SK-N-SH (cell line): ENCODE measurements at regions not wholly inside any gene's neighbourhood (a gene's known extent, or its start where the extent isn't known, plus 50 kb on each side); places are given as distances from the start of the nearest gene placed in this dataset.

Experiments used
- CTCF ChIA-PET: fragments of 300-600, 350-600 bp; formaldehyde crosslinking; extraction: SDS; loops from one replicate; lab custom pipeline; 2021; lab: Yijun Ruan, JAX
- POLR2A ChIA-PET: fragments of 350-600 bp; sonication (Branson Sonifier 250); formaldehyde crosslinking; extraction: SDS; loops from one replicate; lab custom pipeline; 2020; ENCODE audit warnings: antibody characterized with exemption, inconsistent platforms; lab: Yijun Ruan, JAX
- DNase-seq: peaks from one replicate; pipeline ENCODE4 v3.0.0; 2012
- H2AFZ ChIP-seq: fragments of 200-600 bp; sonication (generic); 2 replicates; pipeline ENCODE4 v1.8.1; 2016; ENCODE audit warnings: antibody characterized with exemption, mild to moderate bottlenecking, low read depth
- H3F3A ChIP-seq: fragments of 200-600 bp; sonication (generic); replicated peaks from 2 replicates; pipeline ENCODE3; 2016; ENCODE audit warnings: antibody characterized with exemption, mild to moderate bottlenecking; ENCODE audit not compliant: insufficient read depth
- H3K27ac ChIP-seq, 2 experiments: fragments of 200-500 bp in 1 of 2; fragments of 200-600 bp in 1 of 2; sonication (Bioruptor generic) in 1 of 2; sonication (generic), shearing (Covaris generic) in 1 of 2; 2 replicates each; pipeline versions ENCODE4 v1.5.1 to v1.6.1; 2014 to 2016; ENCODE audit warnings: low read depth in 2 of 2, inconsistent platforms in 1 of 2, low read length in 1 of 2, mild to moderate bottlenecking in 1 of 2, mixed read lengths in 1 of 2
- H3K27me3 ChIP-seq: fragments of 200-600 bp; sonication (generic), shearing (Covaris generic); 2 replicates; pipeline ENCODE4 v1.6.1; 2016; ENCODE audit warnings: mixed run types; ENCODE audit not compliant: insufficient read depth
- H3K36me3 ChIP-seq, 2 experiments: fragments of 200-500 bp in 1 of 2; fragments of 200-600 bp in 1 of 2; sonication (Bioruptor generic) in 1 of 2; sonication (generic) in 1 of 2; replicated peaks in 1 of 2; 2 replicates each; pipeline versions ENCODE3 to v1.5.1; 2014 to 2016; ENCODE audit warnings: low read length in 1 of 2, mild to moderate bottlenecking in 1 of 2; ENCODE audit not compliant: insufficient read depth in 2 of 2, control insufficient read depth in 1 of 2
- H3K4me1 ChIP-seq, 2 experiments: fragments of 200-500 bp in 1 of 2; fragments of 200-600 bp in 1 of 2; sonication (Bioruptor generic) in 1 of 2; sonication (generic), shearing (Covaris generic) in 1 of 2; 2 replicates each; pipeline versions ENCODE4 v1.5.1 to v1.6.1; 2014 to 2016; ENCODE audit warnings: low read depth in 1 of 2, low read length in 1 of 2, mixed run types in 1 of 2; ENCODE audit not compliant: insufficient read depth in 2 of 2, control insufficient read depth in 1 of 2
- H3K4me2 ChIP-seq: fragments of 200-600 bp; sonication (generic), shearing (Covaris generic); 2 replicates; pipeline ENCODE4 v1.6.1; 2017; ENCODE audit warnings: mixed run types
- H3K4me3 ChIP-seq, 2 experiments: fragments of 200-500 bp in 1 of 2; fragments of 200-600 bp in 1 of 2; sonication (Bioruptor generic) in 1 of 2; sonication (generic), shearing (Covaris generic) in 1 of 2; 2 replicates each; pipeline versions ENCODE4 v1.5.1 to v1.8.1; 2014 to 2016; ENCODE audit warnings: low read depth in 2 of 2, inconsistent platforms in 1 of 2, low read length in 1 of 2, mild to moderate bottlenecking in 1 of 2, mixed read lengths in 1 of 2, moderate library complexity in 1 of 2
- H3K79me2 ChIP-seq: fragments of 200-600 bp; sonication (generic); 2 replicates; pipeline ENCODE4 v1.8.1; 2017; ENCODE audit warnings: mild to moderate bottlenecking; ENCODE audit not compliant: insufficient read depth
- H3K9ac ChIP-seq: fragments of 200-600 bp; sonication (generic); 2 replicates; pipeline ENCODE4 v1.6.1; 2017; ENCODE audit warnings: mixed run types
- H3K9me2 ChIP-seq: fragments of 200-600 bp; sonication (generic); 2 replicates; pipeline ENCODE4 v1.6.1; 2017; ENCODE audit warnings: mixed run types
- H3K9me3 ChIP-seq: fragments of 200-600 bp; sonication (generic); 2 replicates; pipeline ENCODE4 v1.6.1; 2017; ENCODE audit warnings: mixed run types, mild to moderate bottlenecking, moderate library complexity
- H4K20me1 ChIP-seq: fragments of 200-600 bp; sonication (generic); 2 replicates; pipeline ENCODE4 v1.6.1; 2017; ENCODE audit warnings: mild to moderate bottlenecking, mixed run types; ENCODE audit not compliant: insufficient read depth
- CHD2 ChIP-seq: fragments of 150-350 bp; IDR thresholded peaks from 2 replicates; pipeline ENCODE4 v1.6.1; 2018; ENCODE audit warnings: low read length; ENCODE audit not compliant: partially characterized antibody
- GABPA ChIP-seq: IDR thresholded peaks from 2 replicates; pipeline ENCODE4 v1.4.0; 2012; ENCODE audit warnings: low read depth, mild to moderate bottlenecking
- GATA2 ChIP-seq: sonication (generic); formaldehyde crosslinking; IDR thresholded peaks from 2 replicates; pipeline ENCODE4 v1.5.0; 2020; ENCODE audit warnings: mild to moderate bottlenecking, missing genetic modification reagents
- JUND ChIP-seq: IDR thresholded peaks from 2 replicates; pipeline ENCODE4 v1.4.0; 2012
- MEF2A ChIP-seq: IDR thresholded peaks from 2 replicates; pipeline ENCODE4 v1.4.0; 2012; ENCODE audit warnings: low read depth, borderline replicate concordance
- NFIC ChIP-seq: IDR thresholded peaks from 2 replicates; pipeline ENCODE4 v1.4.0; 2012; ENCODE audit warnings: borderline replicate concordance
- NRF1 ChIP-seq: IDR thresholded peaks from 2 replicates; pipeline ENCODE4 v1.6.1; 2012; ENCODE audit warnings: low read depth, mild to moderate bottlenecking, low read length
- RAD21 ChIP-seq: IDR thresholded peaks from 2 replicates; pipeline ENCODE4 v1.6.1; 2012; ENCODE audit warnings: mild to moderate bottlenecking, low read length
- RCOR1 ChIP-seq: fragments of 150-350 bp; IDR thresholded peaks from 2 replicates; pipeline ENCODE4 v1.6.1; 2017; ENCODE audit warnings: antibody characterized with exemption, low read length
- RFX5 ChIP-seq: IDR thresholded peaks from 2 replicates; pipeline ENCODE4 v1.6.1; 2012; ENCODE audit warnings: mild to moderate bottlenecking, improper control_type of control experiment, low read length
- TAF1 ChIP-seq: IDR thresholded peaks from 2 replicates; pipeline ENCODE4 v1.6.1; 2012; ENCODE audit warnings: low read depth, mild to moderate bottlenecking, low read length, moderate library complexity, borderline replicate concordance
- TCF12 ChIP-seq: IDR thresholded peaks from 2 replicates; pipeline ENCODE4 v1.4.0; 2012
- TEAD4 ChIP-seq: IDR thresholded peaks from 2 replicates; pipeline ENCODE4 v1.4.0; 2012; ENCODE audit warnings: mild to moderate bottlenecking, borderline replicate concordance; ENCODE audit not compliant: insufficient read depth
- YY1 ChIP-seq: IDR thresholded peaks from 2 replicates; pipeline ENCODE4 v1.4.0; 2012; ENCODE audit warnings: low read depth, mild to moderate bottlenecking
- WGBS: methylation state at CpG from one replicate; pipeline ENCODE4 v1.1.6; 2017; ENCODE audit warnings: low lambda C conversion rate; 5-methylcytosine and 5-hydroxymethylcytosine counted together
- TF ChIP-seq, protein P1 (sequence below): IDR thresholded peaks from 2 replicates; pipeline ENCODE4 v1.4.0; 2012; ENCODE audit warnings: low read depth, borderline replicate concordance
- TF ChIP-seq, protein P2 (sequence below): IDR thresholded peaks from 2 replicates; pipeline ENCODE4 v1.6.1; 2012; ENCODE audit warnings: mild to moderate bottlenecking, low read depth, low read length, moderate library complexity
- TF ChIP-seq, protein P3 (sequence below): fragments of 200-600 bp; sonication (generic); IDR thresholded peaks from 2 replicates; pipeline ENCODE4 v1.6.1; 2017; ENCODE audit warnings: antibody characterized with exemption, mild to moderate bottlenecking, moderate library complexity
- TF ChIP-seq, protein P4 (sequence below): IDR thresholded peaks from 2 replicates; pipeline ENCODE4 v1.4.0; 2012; ENCODE audit warnings: low read depth
- TF ChIP-seq, protein P5 (sequence below): IDR thresholded peaks from 2 replicates; pipeline ENCODE4 v1.4.0; 2012; ENCODE audit warnings: low read depth, borderline replicate concordance
- TF ChIP-seq, protein P6 (sequence below): fragments of 150-350 bp; IDR thresholded peaks from 2 replicates; pipeline ENCODE4 v1.6.1; 2017; ENCODE audit warnings: antibody characterized with exemption, low read length, low read depth, borderline replicate concordance

DNA sequence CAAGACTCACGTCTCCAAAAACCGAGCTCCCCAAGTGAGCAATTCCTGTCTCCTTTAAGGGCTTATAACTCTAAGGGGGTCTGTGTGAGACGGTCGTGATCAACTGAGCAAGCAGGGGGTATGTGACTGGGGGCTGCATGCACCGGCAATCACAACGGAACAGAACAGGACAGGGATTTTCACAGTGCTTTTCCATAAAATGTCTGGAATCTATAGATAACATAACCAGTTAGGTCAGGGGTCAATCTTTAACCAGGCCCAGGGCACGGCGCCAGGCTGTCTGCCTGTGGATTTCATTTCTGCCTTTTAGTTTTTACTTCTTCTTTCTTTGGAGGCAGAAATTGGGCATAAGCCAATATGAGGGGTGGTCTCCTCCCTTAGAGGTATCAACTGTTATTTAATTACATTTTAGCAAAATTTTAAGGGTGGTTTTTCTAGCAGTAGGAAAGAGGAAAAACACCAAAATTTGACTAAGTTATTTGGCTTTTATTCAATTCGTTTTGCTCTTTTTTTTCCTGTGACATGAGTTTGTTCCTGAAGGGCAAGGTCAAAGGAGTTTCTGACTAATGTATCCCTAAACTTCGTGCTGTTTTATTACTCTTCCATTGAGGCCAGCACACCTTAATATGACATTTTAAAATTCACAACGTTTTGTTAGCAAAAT is 121.4 kb upstream of the SEC61G start:
- H3K9ac ChIP-seq: no peak overlapping the region
- CTCF ChIA-PET: no interaction called here
- H4K20me1 ChIP-seq: no peaks in the 10 kb centered on the region
- no peak overlapping the region for H3K4me2 ChIP-seq
- no peak overlapping the region for H3K27ac ChIP-seq
- no peaks in the 10 kb centered on the region for H3K36me3 ChIP-seq
- H3K79me2 ChIP-seq: no peaks in the 10 kb centered on the region
- peaks cover 0 to 6% of the 10 kb centered on the region in 2 experiments; a peak in 2 of 4 replicates for H3K4me1 ChIP-seq
- no peak overlapping the region for H3K4me3 ChIP-seq
- H3K9me2 ChIP-seq: no peaks in the 10 kb centered on the region
- no peaks in the 10 kb centered on the region for H3K9me3 ChIP-seq
- H3F3A ChIP-seq: peaks cover 7% of the 10 kb centered on the region
- DNase-seq: no peak
- 76% methylated on average over 11 of the region's 11 CpGs for WGBS
- POLR2A ChIA-PET: no interaction called here
- TF ChIP-seq TCF12 (no peak), JUND (no peak), MEF2A (no peak), GABPA (no peak), RFX5 (no peak), CHD2 (no peak), TEAD4 (no peak), NRF1 (no peak), TAF1 (no peak), NFIC (no peak), GATA2 (CRISPR knock-in tag) (no peak), RCOR1 (no peak), YY1 (no peak), RAD21 (no peak)
- TF ChIP-seq, protein P1, sequence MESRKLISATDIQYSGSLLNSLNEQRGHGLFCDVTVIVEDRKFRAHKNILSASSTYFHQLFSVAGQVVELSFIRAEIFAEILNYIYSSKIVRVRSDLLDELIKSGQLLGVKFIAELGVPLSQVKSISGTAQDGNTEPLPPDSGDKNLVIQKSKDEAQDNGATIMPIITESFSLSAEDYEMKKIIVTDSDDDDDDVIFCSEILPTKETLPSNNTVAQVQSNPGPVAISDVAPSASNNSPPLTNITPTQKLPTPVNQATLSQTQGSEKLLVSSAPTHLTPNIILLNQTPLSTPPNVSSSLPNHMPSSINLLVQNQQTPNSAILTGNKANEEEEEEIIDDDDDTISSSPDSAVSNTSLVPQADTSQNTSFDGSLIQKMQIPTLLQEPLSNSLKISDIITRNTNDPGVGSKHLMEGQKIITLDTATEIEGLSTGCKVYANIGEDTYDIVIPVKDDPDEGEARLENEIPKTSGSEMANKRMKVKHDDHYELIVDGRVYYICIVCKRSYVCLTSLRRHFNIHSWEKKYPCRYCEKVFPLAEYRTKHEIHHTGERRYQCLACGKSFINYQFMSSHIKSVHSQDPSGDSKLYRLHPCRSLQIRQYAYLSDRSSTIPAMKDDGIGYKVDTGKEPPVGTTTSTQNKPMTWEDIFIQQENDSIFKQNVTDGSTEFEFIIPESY: no peak
- TF ChIP-seq, protein P2, sequence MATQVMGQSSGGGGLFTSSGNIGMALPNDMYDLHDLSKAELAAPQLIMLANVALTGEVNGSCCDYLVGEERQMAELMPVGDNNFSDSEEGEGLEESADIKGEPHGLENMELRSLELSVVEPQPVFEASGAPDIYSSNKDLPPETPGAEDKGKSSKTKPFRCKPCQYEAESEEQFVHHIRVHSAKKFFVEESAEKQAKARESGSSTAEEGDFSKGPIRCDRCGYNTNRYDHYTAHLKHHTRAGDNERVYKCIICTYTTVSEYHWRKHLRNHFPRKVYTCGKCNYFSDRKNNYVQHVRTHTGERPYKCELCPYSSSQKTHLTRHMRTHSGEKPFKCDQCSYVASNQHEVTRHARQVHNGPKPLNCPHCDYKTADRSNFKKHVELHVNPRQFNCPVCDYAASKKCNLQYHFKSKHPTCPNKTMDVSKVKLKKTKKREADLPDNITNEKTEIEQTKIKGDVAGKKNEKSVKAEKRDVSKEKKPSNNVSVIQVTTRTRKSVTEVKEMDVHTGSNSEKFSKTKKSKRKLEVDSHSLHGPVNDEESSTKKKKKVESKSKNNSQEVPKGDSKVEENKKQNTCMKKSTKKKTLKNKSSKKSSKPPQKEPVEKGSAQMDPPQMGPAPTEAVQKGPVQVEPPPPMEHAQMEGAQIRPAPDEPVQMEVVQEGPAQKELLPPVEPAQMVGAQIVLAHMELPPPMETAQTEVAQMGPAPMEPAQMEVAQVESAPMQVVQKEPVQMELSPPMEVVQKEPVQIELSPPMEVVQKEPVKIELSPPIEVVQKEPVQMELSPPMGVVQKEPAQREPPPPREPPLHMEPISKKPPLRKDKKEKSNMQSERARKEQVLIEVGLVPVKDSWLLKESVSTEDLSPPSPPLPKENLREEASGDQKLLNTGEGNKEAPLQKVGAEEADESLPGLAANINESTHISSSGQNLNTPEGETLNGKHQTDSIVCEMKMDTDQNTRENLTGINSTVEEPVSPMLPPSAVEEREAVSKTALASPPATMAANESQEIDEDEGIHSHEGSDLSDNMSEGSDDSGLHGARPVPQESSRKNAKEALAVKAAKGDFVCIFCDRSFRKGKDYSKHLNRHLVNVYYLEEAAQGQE: no peak
- TF ChIP-seq, protein P3, sequence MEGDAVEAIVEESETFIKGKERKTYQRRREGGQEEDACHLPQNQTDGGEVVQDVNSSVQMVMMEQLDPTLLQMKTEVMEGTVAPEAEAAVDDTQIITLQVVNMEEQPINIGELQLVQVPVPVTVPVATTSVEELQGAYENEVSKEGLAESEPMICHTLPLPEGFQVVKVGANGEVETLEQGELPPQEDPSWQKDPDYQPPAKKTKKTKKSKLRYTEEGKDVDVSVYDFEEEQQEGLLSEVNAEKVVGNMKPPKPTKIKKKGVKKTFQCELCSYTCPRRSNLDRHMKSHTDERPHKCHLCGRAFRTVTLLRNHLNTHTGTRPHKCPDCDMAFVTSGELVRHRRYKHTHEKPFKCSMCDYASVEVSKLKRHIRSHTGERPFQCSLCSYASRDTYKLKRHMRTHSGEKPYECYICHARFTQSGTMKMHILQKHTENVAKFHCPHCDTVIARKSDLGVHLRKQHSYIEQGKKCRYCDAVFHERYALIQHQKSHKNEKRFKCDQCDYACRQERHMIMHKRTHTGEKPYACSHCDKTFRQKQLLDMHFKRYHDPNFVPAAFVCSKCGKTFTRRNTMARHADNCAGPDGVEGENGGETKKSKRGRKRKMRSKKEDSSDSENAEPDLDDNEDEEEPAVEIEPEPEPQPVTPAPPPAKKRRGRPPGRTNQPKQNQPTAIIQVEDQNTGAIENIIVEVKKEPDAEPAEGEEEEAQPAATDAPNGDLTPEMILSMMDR: no peak
- TF ChIP-seq, protein P4, sequence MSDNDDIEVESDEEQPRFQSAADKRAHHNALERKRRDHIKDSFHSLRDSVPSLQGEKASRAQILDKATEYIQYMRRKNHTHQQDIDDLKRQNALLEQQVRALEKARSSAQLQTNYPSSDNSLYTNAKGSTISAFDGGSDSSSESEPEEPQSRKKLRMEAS: no peak
- TF ChIP-seq, protein P5, sequence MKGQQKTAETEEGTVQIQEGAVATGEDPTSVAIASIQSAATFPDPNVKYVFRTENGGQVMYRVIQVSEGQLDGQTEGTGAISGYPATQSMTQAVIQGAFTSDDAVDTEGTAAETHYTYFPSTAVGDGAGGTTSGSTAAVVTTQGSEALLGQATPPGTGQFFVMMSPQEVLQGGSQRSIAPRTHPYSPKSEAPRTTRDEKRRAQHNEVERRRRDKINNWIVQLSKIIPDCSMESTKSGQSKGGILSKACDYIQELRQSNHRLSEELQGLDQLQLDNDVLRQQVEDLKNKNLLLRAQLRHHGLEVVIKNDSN: no peak
- TF ChIP-seq, protein P6, sequence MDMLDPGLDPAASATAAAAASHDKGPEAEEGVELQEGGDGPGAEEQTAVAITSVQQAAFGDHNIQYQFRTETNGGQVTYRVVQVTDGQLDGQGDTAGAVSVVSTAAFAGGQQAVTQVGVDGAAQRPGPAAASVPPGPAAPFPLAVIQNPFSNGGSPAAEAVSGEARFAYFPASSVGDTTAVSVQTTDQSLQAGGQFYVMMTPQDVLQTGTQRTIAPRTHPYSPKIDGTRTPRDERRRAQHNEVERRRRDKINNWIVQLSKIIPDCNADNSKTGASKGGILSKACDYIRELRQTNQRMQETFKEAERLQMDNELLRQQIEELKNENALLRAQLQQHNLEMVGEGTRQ: no peak
- H2AFZ ChIP-seq: no peak overlapping the region
- H3K27me3 ChIP-seq: no peaks in the 10 kb centered on the region
